HG03060 (cell line): ENCODE measurements at regions not wholly inside any gene's neighbourhood (a gene's known extent, or its start where the extent isn't known, plus 50 kb on each side); places are given as distances from the start of the nearest gene placed in this dataset.

Experiments used
- ATAC-seq: cut with Tn5 transposase; IDR thresholded peaks from one replicate; pipeline ENCODE4 v1.9.1; 2021; ENCODE audit warnings: low read depth, moderate number of reproducible peaks; ENCODE audit not compliant: unreplicated experiment

DNA sequence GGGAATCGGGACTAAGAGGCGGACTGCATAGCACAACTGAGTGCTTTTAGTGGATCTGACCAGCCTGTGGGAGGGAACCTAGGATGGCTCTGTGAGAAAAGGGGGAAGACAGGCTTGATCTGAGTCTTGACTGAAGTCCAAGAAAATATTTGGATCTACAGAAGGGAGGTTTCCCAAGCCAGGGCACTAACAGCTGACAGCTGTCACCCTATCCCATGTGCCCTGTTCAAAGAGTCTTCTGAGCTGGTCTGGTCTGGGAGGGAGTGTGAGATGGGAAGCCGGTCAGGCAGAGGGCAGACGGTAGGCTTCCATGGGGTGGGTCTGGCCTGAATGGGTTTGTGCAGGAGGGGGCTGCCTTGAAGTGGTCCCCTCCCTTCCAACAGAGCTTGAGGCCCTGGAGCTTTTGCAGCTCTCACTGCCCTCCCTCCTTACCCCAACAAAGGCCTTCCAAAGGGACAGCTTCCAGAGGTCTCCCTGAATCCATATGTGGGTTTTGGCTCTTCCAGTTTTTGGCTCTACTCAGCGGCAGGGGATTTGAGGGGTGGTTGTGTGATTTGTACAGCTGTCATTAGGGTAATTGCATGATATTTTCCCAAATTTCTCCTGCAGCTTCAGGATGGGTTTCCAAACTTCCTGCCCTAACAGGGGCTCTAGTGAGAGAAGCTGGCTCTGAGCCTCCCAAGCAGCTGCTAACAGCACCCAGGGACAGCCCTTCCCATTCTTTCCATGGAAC is 643.7 kb downstream of the BCOR start:
- no peak for ATAC-seq

DNA sequence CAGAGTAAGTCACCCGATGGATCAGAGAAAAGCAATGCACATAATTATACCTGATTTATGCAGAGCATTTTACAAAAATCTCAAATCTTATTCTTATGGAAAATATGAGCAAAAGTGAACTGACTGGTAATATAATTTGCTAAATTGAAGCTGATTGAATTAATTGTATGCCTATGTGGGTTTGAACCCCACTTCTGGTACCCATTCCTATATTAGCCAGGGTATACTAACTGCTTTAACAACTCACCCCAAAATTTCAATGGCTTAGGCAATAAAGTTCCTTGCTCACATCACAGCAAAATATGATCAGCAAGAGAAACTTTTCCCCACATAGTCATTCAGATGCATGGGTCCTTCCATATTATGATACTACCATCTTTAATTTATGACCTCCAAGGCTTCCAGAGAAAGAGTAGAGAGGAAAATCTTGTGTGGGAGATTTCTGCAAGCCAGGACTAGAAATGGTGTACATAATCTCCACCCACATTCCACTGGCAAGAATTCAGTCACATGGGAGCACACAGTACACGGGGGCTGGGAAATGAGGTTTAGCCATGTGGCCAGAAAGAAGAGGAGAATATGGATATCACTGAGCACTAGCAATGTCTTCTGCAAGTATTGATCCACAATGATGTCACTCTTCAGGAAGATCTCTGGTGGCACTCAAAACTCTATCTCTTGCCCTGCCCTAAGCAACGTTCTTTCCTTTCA is 640.7 kb downstream of the BCOR start:
- ATAC-seq, result no peak

GRCh38 chrX:39458779-39459178 is 639.0 kb downstream of the BCOR start:
- no peak for ATAC-seq

GRCh38 chrX:39459204-39459603 is 638.6 kb downstream of the BCOR start:
- no peak for ATAC-seq

DNA sequence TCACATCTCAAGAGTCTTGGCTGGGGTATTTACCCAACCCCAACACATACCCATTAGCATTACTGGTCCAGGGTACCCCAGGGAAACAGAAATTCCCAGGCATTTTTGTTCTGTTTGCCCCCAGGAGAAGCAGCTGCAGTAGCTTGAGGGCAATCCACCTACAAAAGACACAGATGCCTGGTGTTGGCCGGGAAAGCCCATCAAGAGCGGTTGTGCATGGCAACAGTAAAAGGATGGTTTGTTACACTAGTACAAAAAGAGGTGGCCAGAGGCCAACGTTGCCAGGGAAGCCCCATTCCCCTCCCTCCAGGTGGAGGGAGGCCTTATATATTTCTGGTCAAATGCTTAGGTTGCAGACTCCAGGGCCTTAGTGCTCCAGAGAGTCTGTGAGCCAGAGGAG is 637.8 kb downstream of the BCOR start:
- ATAC-seq, result no peak

GRCh38 chrX:39460499-39460898 is 637.3 kb downstream of the BCOR start:
- ATAC-seq, result no peak

- no peak for ATAC-seq
Observed at GRCh38 chrX:39462835-39463234, 634.9 kb downstream of the BCOR start.

GRCh38 chrX:39464253-39464652 is 633.5 kb downstream of the BCOR start:
- no peak for ATAC-seq

DNA sequence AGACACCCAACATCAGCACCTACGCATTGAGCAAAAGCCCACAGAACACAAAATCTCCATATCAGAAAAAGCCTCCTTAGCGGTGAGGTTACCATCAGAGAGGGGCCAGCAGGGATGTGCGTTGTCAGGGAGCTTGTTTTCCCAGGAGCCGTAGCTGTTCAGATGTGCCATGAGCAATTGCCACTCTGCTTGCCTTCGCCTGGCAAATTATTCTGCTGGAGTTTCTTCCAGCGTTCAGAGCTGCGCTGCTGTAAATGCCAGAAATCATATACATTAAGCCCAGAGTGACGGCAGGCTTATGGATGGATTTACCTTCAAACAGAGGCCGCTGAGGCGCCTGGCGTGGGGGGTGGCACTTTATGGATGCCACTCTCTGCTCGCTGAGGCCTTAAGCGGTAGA is 632.3 kb downstream of the BCOR start:
- no peak for ATAC-seq

- no peak for ATAC-seq
Observed at GRCh38 chrX:39465906-39466305, 631.9 kb downstream of the BCOR start.

DNA sequence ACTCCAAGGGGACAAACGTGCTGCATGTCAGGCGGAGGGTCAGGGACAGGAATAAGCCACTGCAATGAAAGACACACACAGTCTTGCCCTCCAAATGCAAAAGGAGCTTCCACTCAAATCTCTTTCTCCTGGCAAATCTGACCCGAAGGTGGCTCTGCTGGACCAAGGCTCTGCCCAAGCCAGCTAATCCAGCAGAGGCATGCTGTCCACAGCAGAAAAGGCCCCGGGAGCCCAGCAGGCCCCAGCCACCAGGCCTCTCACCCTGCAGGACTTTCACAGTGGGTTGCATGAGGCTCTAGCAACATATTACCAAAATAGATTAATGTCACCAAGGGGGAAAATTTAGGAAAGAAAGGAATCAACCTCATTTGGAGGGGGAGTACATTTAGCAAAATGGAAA is 628.6 kb downstream of the BCOR start:
- no peak for ATAC-seq

DNA sequence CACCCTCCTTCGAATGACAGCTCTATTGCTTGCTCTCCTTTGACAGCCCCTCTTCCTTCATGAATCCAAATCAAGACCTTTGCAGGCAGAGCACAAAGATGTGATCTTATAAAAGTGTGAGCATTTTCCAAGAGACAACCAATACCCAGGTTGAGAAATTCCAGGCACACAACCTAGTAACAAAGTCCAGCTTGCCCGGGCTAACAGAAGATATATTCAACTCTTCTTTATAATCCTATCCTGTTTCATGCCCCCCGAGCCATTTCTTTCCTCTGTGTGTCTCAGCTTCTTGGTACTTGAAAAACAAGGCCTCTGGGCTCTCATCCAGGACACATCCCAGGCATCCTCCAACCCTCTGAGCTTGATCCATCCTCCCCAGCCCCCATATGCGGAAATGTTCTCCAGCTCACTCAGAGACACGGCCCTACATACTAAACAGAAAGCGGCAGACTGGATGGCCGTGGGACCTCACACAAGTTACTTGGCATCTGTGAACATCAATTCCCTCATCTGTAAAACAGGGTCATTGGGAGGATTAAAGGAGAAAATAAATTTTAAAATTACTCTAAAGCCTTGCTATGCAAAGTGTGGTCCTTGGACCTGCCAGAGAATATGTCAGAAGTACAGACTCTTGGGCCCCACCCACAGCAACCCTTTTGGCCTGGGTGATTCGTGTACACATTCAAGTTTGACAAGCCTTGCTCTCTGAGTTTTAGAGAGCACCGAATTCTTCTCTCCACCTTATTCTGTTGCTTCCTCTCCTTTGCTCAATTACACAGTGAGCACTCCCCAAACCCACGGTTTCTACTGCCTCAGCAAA is 627.0 kb downstream of the BCOR start:
- no peak for ATAC-seq

- ATAC-seq, result no peak
Observed at GRCh38 chrX:39472161-39472560, 625.6 kb downstream of the BCOR start.

GRCh38 chrX:39473812-39474211 is 623.9 kb downstream of the BCOR start:
- ATAC-seq, result no peak

DNA sequence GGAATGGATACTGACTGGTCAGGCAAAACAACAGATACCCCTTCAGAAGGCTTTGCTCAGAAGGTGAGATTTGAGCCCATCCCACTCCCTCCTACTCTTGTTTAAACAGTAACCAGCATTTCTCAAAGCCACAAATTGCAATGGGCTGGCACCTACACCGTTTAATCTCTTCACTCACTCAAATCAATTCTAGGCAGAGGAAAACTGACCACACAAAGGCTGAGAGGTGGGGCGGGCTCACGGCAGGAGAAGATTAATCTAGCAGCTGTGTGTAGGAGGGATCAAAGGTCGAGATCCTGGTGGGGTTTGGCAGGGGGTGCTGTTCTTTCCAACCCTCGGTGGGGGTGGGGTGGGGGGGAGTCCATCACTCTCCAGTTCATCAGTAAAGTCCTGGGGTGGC is 622.4 kb downstream of the BCOR start:
- no peak for ATAC-seq

DNA sequence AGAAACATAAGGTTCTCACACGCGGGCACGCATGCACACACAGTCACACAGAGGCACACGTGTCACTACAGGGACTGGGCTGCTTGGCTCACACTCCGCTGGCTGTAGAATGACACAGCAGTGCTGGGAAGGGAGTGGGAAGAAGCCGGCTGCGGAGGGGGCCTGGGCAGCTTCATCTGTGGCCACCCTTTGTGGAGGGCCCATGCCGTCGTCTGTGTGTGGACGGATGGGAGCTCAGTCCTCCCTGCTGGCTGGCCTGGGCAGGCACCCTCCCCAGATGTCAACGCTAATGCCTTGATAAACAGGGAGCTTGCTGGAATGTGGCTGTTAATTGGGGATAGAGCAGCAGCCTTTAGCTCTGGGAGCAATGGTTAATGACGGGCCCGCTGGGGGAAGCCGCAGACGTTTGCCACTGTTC is 621.1 kb downstream of the BCOR start:
- ATAC-seq, result no peak

DNA sequence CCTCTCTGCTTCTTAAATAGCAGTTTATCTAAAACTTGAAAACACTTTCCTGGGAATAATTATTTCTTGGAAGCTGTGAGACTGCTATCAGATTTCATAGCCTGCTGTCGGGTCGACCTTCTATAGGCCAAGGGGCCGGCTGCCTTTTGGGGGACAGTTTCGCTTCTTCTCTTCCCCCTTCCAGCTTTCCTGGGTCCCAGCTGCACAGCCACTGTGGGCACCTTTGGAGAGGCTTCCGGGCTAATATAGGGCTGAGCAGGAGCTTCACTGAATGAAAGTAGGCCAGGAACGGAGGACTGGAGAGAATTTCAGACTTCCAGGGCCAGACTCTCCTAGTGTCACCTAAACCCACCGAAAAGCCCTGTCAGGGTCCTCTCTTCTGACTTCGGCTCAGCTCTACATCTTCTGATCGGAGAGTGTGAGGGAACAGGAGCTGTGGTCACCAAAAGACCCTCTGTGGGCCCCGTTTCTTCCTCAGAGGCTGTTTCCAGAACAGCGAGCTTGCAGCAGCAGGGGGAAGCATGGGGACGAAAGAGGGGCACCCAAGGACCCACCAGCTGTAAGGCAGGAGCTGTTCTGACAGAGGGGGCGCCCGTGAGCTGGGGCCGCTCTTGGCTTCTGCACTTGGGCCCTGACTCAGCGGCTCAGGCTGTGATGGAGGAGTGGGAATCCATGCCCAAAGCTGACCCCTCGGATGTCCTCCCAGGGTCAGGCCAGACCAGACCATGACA is 620.6 kb downstream of the BCOR start:
- ATAC-seq, result no peak

DNA sequence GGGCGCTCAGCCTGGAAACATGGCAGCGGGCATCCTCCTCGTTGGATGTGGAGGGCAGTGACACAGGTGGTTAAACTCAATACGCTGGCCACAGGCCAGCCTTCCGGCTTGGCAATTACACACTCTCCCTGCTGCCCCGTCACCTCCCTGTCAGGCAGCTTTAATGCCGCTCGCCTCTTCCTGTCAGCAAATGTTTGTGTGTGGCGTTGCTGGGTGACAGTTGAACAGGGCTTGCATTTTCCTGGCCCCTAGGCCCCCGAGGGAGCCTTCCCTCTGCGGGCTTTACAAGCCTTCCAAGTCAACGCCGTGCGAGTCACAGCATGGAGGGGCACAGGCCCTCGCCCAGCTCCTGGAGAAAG is 620.0 kb downstream of the BCOR start:
- ATAC-seq, result no peak

- ATAC-seq, result no peak
Observed at GRCh38 chrX:39479856-39480255, 617.9 kb downstream of the BCOR start.

GRCh38 chrX:39480963-39481362 is 616.8 kb downstream of the BCOR start:
- ATAC-seq, result no peak

DNA sequence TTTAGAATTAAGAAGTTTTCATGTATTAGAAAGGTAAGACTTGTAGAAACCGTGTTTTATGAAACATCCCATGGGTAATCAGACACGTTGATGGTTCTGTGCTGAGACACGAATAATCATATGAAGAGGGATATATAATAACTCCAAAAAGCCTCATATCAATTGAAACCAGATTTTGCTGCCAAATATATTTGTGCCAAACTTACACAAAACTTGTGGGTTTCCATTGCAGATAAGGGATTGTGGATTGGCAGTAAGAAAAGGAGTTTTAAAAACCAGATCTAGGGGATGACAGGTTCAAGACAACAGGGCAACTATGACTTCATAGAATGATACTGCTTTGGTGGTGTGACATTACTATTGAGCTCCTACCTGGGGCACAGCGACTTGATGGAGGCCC is 616.1 kb downstream of the BCOR start:
- no peak for ATAC-seq
